ENCODE measurements at regions not wholly inside any gene's neighbourhood (a gene's known extent, or its start where the extent isn't known, plus 50 kb on each side); places are given as distances from the start of the nearest gene placed in this dataset.
A peak's percentile ranks its signal among the peaks of the same experiment; 100 is the strongest.
"Not testable (repeated sequence)": the region's sequence is repeated elsewhere in the genome, so short reads cannot be mapped to it uniquely, and the experiment has no call there.

DNA sequence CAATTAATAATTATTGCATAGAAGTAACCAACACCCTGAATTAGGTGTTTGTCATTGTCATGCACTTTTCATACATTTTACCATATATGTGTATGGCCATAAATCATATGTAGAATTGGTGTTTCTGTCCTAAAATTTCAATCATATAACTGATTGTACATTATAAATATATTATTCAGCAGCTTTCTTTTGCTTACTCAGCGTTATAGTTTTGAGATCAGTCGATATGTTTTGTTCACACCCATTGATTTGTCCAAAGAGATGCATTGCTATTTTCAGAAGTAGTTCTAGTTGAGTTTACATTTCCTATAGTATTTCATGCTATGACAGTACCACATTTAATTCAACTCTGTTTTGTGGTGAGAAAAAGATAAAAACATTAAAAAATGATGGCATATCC lies 50.5 kb upstream of the PARP4 start:
- no peak for DNase-seq

DNA sequence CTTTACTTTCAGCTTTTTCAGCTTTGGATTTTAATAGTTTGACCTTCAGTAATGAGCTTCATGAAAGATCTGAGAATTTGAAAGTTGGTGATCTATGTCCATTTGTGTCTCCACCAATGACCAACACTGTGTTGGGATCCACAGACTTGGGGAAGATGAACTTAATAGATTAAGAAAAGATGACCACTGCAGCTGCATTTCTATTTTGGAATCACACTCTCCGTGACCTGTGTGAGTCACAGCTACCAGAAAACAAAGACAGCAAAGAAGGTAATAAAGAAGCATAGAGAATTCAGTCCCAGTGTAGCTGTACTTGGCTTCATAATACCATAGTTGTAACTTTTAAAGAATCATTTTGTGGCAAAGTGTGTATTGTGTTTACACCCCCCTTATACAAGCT lies 51.4 kb upstream of the PARP4 start:
- DNase-seq = not testable (repeated sequence)

DNA sequence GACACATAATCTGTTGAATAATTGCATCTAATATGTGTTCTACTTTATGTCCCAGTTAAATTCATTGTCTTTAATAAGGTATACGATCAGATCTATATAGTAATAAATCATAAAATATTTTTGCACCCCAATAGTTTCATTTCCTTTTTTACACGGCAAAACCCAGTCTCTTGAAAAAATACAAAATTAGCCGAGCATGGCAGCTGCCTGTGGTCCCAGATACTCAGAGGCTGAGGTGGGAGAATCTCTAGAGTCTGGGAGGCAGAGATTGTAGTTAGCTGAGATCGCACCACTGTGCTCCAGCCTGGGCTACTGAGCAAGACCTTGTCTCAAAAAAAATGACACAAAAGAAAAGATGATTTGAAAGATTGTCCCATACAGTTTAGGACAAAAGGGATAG lies 52.3 kb upstream of the PARP4 start:
- DNase-seq = no peak

DNA sequence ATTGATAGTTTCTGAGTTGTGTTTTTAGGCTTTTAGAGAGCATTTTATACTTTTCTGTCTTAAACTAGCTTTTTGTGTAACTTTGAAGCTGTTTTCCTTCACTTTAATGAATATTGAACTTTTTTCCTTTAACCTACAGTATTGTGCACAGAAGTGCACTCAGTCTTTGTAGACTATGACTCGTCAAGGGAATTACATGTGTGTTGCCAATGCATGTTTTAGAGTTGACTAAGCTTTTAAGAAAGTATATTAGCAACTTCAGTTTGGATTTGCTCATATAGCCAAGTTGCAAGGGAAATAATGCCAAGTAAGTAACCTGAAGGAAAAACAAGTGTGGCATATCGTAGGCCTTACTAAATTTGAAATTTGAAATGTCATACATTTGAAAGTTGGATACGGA lies 55.0 kb upstream of the PARP4 start:
- DNase-seq = not testable (repeated sequence)

DNA sequence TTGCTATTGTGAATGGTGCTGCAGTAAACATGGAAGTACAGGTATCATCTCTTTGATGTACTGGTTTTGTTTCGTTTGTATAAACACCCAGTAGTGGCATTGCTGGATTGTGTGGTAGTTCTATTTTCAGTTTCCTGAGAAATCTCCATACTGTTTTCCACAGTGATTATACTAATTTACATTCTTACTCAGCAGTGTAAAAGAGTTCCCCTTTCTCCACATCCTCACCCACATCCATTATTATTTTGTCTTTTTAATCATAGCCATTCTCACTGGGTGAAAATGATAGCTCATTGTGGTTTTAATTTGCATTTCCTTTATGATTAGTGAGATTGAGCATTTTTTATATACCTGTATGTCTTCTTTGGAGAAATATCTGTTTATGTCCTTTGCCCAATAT lies 62.3 kb upstream of the PARP4 start:
- DNase-seq = no peak

DNA sequence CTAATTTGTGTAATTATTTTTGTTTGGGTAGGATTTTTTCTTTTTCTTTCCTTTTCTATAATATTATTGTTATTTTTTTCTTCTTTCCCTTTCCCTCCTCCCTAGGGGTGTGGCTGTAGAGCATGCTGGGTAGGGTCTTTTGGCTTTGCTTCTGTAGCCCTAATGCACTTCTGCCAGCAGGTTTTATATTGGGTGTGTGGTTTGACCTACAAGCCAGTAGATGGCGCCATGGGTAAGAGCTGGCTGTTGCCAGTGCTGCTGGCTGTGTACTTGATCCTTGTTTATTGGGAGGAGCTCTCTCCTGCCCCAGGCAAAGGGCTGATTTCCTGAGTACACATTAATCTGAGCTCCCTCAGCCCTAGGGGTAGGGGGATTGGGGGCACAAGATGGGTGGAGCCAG lies 67.7 kb upstream of the PARP4 start:
- DNase-seq = peak; percentile 36

DNA sequence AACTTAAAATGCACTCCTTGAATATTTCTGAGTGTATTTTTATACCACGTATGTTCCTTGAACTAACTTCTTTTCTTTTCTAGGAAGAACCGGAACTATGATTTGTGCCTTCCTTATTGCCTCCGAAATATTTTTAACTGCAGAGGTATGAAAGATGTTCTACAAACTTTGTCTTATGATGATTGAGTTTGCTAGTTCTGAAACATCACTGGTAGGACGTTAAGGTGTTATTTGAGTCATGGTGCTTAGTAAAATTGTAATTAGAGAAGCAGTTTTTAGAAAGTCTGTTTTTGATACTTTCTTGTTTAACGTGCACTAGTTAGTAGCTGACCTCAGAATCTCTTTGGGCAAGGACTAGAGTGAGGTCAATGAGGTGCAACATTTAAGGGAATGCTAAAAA lies 69.0 kb upstream of the PARP4 start:
- not testable (repeated sequence) for DNase-seq

DNA sequence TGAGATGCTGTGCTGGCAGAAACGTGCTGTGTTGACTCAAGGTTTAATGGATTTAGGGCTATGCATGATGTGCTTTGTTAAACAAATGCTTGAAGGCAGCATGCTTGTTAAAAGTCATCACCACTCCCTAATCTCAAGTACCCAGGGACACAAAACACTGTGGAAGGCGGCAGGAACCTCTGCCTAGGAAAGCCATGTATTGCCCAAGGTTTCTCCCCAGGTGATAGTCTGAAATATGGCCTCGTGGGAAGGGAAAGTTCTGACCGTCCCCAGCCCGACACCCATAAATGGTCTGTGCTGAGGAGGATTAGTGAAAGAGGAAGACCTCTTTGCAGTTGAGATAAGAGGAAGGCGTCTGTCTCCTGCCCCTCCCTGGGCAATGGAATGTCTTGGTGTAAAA lies 79.1 kb upstream of the PARP4 start:
- DNase-seq = not testable (repeated sequence)

DNA sequence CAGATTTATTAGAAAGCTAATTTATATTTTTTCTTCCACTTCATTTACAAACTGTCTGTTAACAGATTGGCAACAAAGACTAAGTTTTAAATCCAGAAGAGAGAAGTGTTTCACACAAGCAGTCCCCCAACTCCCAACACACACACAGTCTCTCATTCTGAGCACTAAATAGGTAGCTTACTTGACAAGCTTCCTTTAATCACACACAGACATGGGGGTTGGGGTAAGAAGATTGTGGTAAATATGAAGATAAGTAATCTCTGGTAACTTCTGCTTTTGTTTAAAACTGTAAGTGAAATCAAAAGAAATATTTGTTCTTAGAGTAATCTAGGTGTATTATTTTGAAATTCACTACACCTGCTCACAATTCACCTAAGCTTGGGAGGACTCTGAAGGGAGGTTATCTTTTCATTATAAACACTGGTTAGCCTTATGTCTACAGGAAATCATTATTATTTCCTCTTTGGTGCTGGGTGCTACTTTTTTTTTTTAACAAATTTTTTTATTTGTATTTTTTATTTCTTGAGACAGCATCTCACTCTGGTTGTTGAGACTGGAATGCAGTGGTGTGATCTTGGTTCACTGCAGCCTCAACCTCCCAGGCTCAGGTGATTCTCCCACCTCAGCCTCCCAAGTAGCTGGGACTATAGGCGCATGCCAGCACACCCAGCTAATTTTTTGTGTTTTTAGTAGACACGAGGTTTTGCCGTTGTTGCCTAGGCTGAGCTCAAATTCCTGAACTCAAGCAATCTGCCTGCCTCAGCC lies 82.1 kb upstream of the ATP12A start:
- not testable (repeated sequence) for DNase-seq

DNA sequence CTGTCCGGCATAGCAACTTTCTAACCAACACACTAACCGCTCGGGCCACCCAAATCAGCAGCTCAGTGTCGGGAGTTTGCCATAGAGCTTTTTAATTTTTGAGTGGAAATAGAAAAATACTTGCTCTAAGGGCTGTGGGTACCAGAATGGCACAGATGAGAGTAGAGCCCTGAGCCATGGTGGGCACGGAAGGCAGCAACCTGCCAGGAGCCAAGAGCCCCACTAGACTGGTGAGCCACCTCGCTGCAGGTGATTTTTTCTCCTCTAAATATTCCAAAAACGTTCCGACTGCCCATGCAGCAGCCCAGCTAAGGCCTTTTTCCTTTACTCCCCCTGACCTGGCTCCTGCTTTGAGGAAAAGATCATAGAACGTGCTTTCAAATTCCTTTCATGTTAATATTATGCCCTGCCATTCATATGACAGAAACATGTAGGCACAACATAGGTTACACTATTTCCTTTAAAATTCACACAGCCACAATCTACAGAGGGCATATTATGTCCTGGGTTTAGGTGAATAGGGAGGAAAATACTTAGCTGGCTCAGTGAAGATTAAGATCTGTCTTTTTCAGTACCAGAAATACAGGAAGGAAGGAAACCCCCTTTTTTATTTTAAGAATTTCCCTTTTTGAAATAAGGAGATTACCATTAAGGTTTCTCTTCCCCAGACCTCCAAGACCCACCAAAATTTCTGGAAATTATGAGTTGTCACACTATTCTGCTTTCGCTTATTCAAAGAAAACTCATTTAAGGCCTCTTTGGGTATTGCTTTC lies 81.0 kb upstream of the ATP12A start:
- DNase-seq = not testable (repeated sequence)

DNA sequence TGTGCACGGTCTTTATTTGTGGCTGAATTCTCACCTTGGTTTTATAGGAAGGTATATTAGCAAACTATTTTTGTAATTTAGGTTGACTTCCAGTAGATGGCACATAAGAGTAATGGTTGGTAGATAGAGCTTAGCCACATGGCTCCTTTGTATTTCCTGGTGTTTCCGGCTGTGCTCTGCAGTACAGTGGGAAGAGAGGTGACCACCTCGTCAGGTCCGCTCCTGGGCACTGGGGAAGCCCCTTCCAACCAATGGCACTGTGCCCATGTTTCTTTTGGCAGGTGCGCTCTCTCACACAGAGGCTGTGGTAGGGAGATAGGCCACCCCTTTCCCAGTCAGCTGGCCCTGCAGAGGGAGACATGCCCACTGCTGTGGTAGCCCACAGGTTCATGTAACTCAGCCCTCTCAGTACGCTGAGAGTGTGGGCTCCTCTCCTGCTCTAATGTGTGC lies 74.3 kb upstream of the ATP12A start:
- no peak for DNase-seq

DNA sequence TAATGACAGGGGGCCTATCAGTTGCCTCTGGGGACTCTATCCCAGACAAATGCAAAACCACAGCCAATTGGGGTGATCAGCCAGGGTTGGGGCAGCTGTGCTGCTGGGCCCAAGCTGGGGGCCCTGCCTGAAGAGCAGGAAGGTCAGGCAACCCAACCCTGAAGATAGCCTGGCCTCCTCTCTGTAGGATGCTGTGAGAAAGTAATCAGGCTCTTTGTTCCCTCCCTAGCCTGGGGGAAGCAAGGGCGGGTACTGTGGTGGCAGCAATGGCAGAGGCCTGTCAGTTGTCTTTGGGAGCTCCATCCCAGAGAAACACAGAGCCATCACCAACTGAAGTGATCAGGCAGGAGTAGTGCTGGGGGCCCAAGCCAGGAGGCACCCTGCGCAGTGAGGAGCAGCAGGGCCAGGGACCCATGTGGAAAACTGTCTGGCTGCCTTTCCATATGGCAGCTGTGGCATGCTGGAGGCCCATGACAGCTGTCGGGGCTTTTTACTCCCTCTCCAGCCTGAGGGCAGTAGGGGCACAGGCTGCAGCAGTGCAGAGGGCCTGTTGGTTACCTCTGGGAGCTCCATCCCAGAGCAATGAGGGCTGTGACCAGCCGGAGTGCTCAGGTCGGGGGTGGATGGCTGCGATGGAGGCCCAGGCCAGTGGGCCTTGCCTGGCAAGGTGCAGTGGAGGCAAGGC lies 73.6 kb upstream of the ATP12A start:
- DNase-seq = no peak

DNA sequence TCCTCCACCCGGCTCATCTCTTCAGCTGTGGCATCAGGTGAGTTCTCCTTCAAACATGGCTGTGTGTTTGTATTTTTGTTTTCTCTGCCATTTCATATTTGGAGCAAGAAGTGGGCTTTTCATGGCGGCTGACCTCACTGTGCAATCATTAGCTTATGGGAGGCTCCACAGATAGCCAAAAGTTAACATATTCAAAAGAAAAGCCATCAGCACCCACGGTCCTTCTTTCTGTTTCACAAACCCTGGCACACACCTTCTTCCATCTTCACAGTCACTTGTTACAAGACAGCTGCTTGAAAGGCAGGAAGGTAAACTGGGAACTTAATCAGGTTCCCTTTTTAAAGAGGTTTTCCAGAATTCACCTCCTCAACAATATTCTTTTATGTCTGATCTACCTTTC lies 69.3 kb upstream of the ATP12A start:
- no peak for DNase-seq

DNA sequence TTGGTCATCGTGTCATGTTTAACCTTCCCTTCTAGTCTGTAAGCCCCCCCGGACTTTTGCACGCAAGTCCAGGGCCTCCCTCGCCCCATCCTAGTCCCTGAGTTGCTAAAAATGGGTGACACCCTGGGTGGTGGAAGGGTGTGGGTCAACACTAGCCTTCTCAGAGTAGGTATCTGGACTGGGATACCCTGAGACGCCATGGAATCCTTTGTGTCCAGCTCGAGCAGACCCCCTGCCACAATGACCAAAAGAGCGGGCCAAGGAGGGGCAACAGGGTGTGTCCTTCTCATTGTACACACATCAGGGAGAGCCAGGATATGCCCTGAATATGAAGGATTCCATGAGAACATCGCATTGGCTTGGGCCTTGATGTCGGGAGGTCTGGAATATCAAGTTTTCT lies 67.5 kb upstream of the ATP12A start:
- no peak for DNase-seq

DNA sequence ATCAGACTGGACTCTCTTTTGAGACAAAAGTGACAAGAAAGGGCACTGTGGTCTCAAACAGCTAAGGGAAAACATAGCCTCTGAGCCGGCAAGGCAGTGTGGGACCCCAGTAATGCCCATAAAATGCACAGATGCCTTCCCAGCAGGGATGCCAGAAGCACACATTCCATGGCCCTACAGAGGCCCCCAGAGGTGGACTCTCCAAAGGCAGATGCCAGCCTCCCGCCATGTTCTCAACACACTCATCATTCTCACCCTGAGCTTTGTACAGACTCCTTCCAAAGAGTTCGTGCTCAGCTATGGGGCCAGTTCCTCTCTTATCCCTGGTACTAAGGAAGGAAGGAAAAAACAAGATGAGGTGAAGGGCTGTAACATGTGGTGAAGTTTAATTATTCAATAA lies 67.1 kb upstream of the ATP12A start:
- DNase-seq = no peak

DNA sequence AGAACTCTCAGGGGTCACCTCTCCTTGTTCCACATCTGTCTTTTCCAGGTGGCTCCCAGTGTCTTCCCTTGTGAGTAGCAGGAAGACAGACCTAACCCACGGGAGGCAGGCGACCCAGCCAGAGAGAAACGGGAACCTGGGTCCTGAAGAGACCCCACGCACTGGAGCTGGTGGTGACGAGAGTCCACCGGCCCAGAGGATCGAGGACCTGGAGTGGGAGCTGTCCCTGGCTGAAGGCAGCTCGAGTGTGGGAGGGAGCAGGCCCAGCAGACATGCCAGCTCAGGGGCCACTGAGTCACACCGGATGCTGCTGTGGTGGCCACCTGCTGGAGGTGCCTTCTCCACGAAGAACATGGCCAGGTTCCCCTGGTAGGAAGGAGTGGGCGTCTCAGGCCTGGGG lies 66.5 kb upstream of the ATP12A start:
- no peak for DNase-seq

DNA sequence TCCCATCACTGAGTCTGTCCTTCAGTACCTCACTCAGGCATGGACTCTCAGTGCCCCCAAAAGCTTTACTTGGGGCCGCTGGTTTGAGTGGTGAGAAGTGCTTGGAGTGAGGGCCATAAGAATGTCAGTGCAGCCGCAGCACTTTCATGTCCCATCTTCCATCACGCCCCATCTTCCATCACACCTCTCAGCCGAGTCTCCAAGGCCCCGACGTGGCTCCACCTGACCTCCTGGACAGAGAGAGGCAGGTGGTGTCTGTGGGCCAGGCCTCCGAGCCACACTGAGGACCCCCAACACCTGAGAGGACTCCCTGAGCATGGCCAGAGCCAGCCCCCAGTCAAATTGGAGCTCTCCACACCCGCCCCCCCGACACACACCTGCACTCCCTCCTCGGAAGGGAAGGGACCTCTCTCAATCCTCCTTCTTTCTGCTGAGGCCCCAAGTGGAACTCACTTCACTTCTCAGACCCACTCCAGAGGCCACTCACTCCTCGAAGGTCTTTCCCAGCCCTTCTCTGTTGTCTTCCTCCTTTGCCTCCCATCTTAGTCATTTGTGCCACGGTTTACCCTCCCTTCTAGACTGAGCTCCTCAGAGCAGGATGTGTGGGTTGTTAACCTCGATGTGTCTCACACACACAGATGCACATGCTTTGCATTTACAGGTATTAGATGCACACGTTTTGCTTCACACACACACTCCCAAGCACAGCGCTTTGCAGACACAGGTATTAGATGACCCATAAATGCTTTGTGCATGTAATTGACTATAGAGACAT lies 65.7 kb upstream of the ATP12A start:
- DNase-seq = no peak

DNA sequence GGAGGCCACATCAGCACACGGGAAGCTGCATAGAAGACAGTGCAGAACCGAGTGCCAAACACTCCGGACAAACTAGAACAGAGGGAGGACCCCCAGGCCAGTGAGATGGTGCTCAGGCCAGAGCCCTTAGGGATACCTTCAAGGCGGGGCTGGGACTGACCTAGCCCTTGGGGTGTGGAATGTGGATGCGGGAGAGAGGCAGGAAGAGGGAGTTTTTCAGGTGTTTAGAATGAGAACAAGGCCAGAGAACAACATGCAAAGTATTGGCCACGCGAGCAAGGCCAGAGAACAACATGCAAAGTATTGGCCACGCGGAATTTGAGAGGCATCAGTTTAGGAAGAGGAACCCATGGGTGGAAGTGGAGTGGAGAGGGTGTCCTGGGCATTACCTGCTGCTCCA lies 65.1 kb upstream of the ATP12A start:
- DNase-seq = no peak

DNA sequence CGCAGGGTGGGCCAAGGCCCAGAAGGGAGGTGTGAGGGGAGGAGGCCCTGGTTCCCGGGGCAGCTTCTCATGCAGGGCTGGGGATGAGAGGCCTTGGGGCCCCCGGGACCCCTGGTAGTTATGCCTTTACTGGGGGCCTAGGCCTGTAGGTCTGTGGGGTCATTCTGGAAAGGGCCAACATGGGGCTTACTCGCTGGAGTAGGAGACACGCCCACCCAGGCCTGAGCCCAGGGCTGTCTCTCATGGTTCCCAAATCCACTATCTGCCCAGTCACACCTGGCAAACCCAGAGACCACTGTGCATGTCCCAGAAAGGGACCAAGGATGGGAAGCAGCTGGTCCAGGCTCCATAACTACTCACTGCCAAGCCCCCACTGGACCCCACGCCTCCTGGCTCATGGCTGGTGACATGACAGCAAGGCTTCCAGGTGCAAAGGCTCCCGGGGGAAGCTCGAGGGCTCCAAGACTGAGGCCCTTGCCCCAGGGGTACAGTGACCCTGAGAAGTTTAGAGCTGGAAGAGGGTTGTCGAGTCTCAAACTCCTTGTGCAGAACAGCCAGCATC lies 64.2 kb upstream of the ATP12A start:
- DNase-seq = no peak

DNA sequence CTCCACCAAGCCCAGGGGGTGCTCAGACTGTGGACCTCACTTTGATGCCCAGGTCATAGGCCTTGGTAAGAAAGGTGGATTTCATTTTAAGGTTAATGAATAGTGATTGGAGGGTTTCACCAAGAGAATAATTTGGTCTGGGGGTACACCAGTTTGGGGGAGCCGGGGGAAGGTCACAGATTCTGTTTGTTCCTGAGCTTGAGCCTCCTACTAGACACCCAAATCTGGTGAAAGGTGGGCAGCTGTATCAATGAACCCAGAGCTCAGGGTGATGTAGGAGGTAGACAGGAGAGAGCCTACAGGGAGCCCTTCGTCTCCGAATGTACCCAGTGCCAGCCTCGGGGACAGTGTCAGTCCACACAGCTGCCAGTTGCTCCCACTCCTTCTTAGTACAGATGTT lies 63.7 kb upstream of the ATP12A start:
- no peak for DNase-seq

DNA sequence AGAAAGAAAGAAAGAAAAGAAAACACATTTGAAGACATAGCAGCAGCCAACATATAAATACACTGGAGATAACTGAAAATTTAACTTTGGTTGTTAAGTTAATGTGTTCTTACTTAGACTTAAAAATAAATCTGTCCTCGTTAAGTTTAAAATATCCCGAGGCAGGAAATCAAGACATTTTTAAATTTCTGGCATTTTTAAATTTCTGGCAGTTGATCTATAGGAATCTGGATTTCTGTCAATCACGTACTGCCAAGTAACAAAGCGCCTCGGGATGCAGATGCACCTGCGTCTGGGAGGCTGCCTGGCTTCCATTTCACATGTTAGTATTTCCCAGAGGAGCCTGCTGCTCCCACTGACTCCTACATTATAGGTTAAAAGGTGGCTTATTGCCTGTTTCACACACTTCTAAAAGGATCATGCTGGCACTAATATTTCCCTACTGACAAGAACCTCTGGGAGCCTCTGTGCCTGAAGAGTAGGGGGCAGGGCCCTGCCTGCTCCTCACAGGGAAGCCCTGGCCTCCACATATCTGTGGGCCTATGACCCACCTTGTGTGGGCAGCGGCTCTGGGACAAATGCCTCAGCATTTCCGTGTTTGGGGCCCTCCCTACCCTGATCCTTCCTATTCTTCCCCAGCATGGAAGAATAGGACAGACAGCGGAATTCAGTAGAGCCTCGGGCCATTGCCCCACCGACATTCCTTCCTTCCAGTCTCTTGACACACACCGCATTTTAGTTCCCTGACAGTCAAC lies 62.8 kb upstream of the ATP12A start:
- no peak for DNase-seq
